ENCODE measurements at regions not wholly inside any gene's neighbourhood (a gene's known extent, or its start where the extent isn't known, plus 50 kb on each side); places are given as distances from the start of the nearest gene placed in this dataset.

DNA sequence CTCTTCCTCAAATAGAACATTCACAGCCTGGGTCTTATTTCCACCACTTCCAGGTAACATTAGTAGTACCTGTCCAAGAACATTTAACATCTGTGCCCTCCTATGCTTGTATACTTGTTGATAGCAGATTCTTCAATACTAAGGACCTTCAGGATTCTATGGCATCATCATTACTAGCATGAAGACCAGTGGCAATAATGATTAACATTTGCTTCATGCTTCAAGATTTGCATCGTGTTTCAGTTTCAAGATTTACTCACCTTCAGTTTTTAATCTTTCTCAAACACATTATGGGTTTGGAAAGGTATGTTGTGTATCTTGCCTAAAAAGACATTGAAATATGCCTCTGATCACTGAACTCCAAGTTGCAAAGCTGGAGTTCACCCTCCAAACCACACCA is 412.8 kb upstream of the NRSN1 start (continued):
- TF ChIP-seq EZH2 (IDR thresholded peaks at IDR 0.05) (no peak), EGR1 (IDR thresholded peaks at IDR 0.05; ENCODE audit: low read depth) (no peak), ELF1 (IDR thresholded peaks at IDR 0.05; ENCODE audit: borderline replicate concordance, low read depth) (no peak)
- TF ChIP-seq, protein P1, sequence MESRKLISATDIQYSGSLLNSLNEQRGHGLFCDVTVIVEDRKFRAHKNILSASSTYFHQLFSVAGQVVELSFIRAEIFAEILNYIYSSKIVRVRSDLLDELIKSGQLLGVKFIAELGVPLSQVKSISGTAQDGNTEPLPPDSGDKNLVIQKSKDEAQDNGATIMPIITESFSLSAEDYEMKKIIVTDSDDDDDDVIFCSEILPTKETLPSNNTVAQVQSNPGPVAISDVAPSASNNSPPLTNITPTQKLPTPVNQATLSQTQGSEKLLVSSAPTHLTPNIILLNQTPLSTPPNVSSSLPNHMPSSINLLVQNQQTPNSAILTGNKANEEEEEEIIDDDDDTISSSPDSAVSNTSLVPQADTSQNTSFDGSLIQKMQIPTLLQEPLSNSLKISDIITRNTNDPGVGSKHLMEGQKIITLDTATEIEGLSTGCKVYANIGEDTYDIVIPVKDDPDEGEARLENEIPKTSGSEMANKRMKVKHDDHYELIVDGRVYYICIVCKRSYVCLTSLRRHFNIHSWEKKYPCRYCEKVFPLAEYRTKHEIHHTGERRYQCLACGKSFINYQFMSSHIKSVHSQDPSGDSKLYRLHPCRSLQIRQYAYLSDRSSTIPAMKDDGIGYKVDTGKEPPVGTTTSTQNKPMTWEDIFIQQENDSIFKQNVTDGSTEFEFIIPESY (IDR thresholded peaks at IDR 0.05; ENCODE audit: extremely low read depth, insufficient replicate concordance, low read length): no peak

- intact Hi-C loops (cut with micrococcal nuclease): no loop called here
- CTCF ChIA-PET: no interaction called here
- RAD21 ChIA-PET (ENCODE audit: low non-redundant PET in 1 of 2, low total read pairs in 2 of 2, uncharacterized antibody in 2 of 2, unreplicated experiment in 2 of 2): no interaction called here
- no peaks in the 10 kb centered on the region for H4K20me1 ChIP-seq (ENCODE audit: insufficient read depth)
- H3K4me1 ChIP-seq (ENCODE audit: control insufficient read depth in 1 of 2, insufficient read depth in 2 of 2, low read length in 2 of 2): no peaks in the 10 kb centered on the region
- no peak overlapping the region for H3K4me2 ChIP-seq (ENCODE audit: low read length)
- no peak overlapping the region for H3K9ac ChIP-seq (ENCODE audit: low read length)
- TF ChIP-seq, protein P2, sequence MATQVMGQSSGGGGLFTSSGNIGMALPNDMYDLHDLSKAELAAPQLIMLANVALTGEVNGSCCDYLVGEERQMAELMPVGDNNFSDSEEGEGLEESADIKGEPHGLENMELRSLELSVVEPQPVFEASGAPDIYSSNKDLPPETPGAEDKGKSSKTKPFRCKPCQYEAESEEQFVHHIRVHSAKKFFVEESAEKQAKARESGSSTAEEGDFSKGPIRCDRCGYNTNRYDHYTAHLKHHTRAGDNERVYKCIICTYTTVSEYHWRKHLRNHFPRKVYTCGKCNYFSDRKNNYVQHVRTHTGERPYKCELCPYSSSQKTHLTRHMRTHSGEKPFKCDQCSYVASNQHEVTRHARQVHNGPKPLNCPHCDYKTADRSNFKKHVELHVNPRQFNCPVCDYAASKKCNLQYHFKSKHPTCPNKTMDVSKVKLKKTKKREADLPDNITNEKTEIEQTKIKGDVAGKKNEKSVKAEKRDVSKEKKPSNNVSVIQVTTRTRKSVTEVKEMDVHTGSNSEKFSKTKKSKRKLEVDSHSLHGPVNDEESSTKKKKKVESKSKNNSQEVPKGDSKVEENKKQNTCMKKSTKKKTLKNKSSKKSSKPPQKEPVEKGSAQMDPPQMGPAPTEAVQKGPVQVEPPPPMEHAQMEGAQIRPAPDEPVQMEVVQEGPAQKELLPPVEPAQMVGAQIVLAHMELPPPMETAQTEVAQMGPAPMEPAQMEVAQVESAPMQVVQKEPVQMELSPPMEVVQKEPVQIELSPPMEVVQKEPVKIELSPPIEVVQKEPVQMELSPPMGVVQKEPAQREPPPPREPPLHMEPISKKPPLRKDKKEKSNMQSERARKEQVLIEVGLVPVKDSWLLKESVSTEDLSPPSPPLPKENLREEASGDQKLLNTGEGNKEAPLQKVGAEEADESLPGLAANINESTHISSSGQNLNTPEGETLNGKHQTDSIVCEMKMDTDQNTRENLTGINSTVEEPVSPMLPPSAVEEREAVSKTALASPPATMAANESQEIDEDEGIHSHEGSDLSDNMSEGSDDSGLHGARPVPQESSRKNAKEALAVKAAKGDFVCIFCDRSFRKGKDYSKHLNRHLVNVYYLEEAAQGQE (IDR thresholded peaks at IDR 0.05; ENCODE audit: low read depth): no peak
- no peak for TF ChIP-seq EZH2 (IDR thresholded peaks at IDR 0.05)
- TF ChIP-seq, protein P3, sequence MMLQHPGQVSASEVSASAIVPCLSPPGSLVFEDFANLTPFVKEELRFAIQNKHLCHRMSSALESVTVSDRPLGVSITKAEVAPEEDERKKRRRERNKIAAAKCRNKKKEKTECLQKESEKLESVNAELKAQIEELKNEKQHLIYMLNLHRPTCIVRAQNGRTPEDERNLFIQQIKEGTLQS (IDR thresholded peaks at IDR 0.05): no peak
- TF ChIP-seq, protein P1 (IDR thresholded peaks at IDR 0.05; ENCODE audit: extremely low read depth, insufficient replicate concordance, low read length): no peak
- TF ChIP-seq SIN3A (IDR thresholded peaks at IDR 0.05; ENCODE audit: low read depth): no peak
- no peak for TF ChIP-seq EZH2phosphoT487 (IDR thresholded peaks at IDR 0.05; ENCODE audit: borderline replicate concordance)
- TF ChIP-seq CEBPB (IDR thresholded peaks at IDR 0.05; ENCODE audit: low read depth): no peak
- no peak for TF ChIP-seq ZFX (IDR thresholded peaks at IDR 0.05)
- no peak for TF ChIP-seq SP1 (IDR thresholded peaks at IDR 0.05; ENCODE audit: low read depth)
- no peak for TF ChIP-seq TCF7L2 (IDR thresholded peaks at IDR 0.05; ENCODE audit: borderline replicate concordance, extremely low read depth, insufficient read depth, insufficient read length)
- TF ChIP-seq ZNF274 (IDR thresholded peaks at IDR 0.05; ENCODE audit: low read depth, low read length): no peak
- no peak for TF ChIP-seq RAD21 (IDR thresholded peaks at IDR 0.05; ENCODE audit: low read depth)
- TF ChIP-seq JUND (IDR thresholded peaks at IDR 0.05): no peak
- no peak for TF ChIP-seq YY1 (IDR thresholded peaks at IDR 0.05; ENCODE audit: extremely low read depth, insufficient replicate concordance, low read depth, low read length)
- TF ChIP-seq SRF (IDR thresholded peaks at IDR 0.05; ENCODE audit: low read depth): no peak
- TF ChIP-seq ELF1 (IDR thresholded peaks at IDR 0.05; ENCODE audit: borderline replicate concordance, low read depth): no peak
- TF ChIP-seq POLR2A (IDR thresholded peaks at IDR 0.05; ENCODE audit: borderline replicate concordance, extremely low read depth, insufficient read depth, insufficient read length): no peak
- no peaks in the 10 kb centered on the region for H3K9me2 ChIP-seq (ENCODE audit: insufficient read depth)
- H3K79me2 ChIP-seq (ENCODE audit: insufficient read depth, low read length): no peaks in the 10 kb centered on the region
- H3K27me3 ChIP-seq (ENCODE audit: insufficient read depth, low read length): no peaks in the 10 kb centered on the region
- ATAC-seq (no peak), DNase-seq (ENCODE audit: low read depth, low spot score) (no peak)
- no peaks in the 10 kb centered on the region for H3K36me3 ChIP-seq (ENCODE audit: control insufficient read depth in 1 of 2, insufficient read depth in 2 of 2, low read length in 2 of 2)
- no peak overlapping the region for H3K27ac ChIP-seq (ENCODE audit: low read depth, low read length)
- POLR2A ChIA-PET: no interaction called here
- no TSS peak for BruUV-seq (replicated peaks)
- peaks cover 3 to 7% of the 10 kb centered on the region in 2 experiments; a peak in 1 of 4 replicates for H3K9me3 ChIP-seq (ENCODE audit: control insufficient read depth in 1 of 2, insufficient read depth in 1 of 2, low read depth in 1 of 2, low read length in 2 of 2)
- H3K4me3 ChIP-seq (replicated peaks in 1 of 2; ENCODE audit: low read depth in 1 of 2, low read length in 2 of 2): no peak overlapping the region
- no peak overlapping the region for H2AFZ ChIP-seq (ENCODE audit: low read depth, low read length, poor library complexity, severe bottlenecking)
Measured at GRCh38 chr6:23728707-23729106, 397.3 kb upstream of the NRSN1 start.
